ENCODE measurements at regions not wholly inside any gene's neighbourhood (a gene's known extent, or its start where the extent isn't known, plus 50 kb on each side); places are given as distances from the start of the nearest gene placed in this dataset.

DNA sequence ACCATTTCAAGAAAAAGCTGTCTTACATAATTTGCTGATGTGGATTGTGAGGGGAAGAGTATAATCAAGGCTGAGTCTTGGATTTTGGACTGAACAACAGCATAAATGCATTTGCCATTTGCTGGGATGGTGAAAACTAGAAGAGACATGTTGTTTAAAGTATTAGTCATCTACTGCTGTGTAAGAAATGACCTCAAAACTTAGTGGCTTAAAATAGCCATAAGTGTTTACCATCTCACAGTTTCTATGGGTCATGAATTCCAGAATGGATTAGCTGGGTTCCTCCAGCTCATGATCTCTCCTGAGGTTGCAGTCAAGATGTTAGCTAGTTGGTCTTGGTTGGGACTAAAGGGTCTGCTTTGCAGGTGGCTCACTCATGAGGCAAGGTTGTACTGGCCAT is 66.2 kb downstream of the SCN11A start:
- Histone ChIP-seq H3K9ac (ENCODE audit: low read depth in 1 of 2, low read length in 2 of 2) (no peak overlapping the region), H3K4me1 (ENCODE audit: control insufficient read depth in 4 of 4, insufficient read depth in 4 of 4, low read length in 3 of 4) (no peaks in the 10 kb centered on the region), H3K9me3 (ENCODE audit: control insufficient read depth in 4 of 4, low read length in 3 of 4) (no peaks in the 10 kb centered on the region), H3K27ac (ENCODE audit: low read depth in 1 of 2, low read length in 2 of 2) (no peak overlapping the region), H3K4me3 (ENCODE audit: low read depth in 1 of 3, low read length in 3 of 3) (no peak overlapping the region), H3K27me3 (ENCODE audit: control insufficient read depth in 4 of 4, insufficient read depth in 4 of 4, low read length in 3 of 4) (peaks cover 0 to 3% (median 0%) of the 10 kb centered on the region in 4 donors), H3K36me3 (ENCODE audit: control insufficient read depth in 4 of 4, insufficient read depth in 3 of 4, low read depth in 1 of 4, low read length in 3 of 4) (no peaks in the 10 kb centered on the region)
- TF ChIP-seq, protein P1, sequence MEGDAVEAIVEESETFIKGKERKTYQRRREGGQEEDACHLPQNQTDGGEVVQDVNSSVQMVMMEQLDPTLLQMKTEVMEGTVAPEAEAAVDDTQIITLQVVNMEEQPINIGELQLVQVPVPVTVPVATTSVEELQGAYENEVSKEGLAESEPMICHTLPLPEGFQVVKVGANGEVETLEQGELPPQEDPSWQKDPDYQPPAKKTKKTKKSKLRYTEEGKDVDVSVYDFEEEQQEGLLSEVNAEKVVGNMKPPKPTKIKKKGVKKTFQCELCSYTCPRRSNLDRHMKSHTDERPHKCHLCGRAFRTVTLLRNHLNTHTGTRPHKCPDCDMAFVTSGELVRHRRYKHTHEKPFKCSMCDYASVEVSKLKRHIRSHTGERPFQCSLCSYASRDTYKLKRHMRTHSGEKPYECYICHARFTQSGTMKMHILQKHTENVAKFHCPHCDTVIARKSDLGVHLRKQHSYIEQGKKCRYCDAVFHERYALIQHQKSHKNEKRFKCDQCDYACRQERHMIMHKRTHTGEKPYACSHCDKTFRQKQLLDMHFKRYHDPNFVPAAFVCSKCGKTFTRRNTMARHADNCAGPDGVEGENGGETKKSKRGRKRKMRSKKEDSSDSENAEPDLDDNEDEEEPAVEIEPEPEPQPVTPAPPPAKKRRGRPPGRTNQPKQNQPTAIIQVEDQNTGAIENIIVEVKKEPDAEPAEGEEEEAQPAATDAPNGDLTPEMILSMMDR (IDR thresholded peaks at IDR 0.05; ENCODE audit: low read depth, low read length, missing input control), result no peak
- TF ChIP-seq RXRA (IDR thresholded peaks at IDR 0.05), result no peak
- TF ChIP-seq HNF4G (IDR thresholded peaks at IDR 0.05), result no peak
- no peak for TF ChIP-seq MAX (IDR thresholded peaks at IDR 0.05)
- TF ChIP-seq FOXA2 (IDR thresholded peaks at IDR 0.05), result no peak
- no peak for DNase-seq (ENCODE audit: low spot score)

DNA sequence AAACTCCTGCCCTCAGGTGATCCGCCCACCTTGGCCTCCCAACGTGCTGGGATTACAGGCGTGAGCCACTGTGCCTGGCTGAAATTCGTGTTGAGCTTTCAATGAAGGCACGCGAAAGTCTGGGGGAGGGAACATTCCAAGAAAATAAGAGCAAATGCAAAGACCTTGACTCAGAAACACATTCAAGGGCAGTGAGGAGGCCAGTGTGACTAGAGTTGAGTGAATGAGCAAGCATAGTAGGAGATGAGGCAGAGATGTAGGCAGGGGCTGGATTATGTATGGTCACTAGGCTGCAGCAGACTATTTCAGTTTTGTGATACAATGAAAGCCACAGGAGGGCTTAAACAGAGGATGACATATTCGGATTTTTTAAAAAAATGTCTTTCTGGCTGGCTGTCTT is 67.0 kb downstream of the SCN11A start:
- Histone ChIP-seq H3K4me1 (ENCODE audit: control insufficient read depth in 4 of 4, insufficient read depth in 4 of 4, low read length in 3 of 4) (no peaks in the 10 kb centered on the region), H3K9ac (ENCODE audit: low read depth in 1 of 2, low read length in 2 of 2) (no peak overlapping the region), H3K9me3 (ENCODE audit: control insufficient read depth in 4 of 4, low read length in 3 of 4) (no peaks in the 10 kb centered on the region), H3K27me3 (ENCODE audit: control insufficient read depth in 4 of 4, insufficient read depth in 4 of 4, low read length in 3 of 4) (peaks cover 0 to 3% (median 0%) of the 10 kb centered on the region in 4 donors), H3K36me3 (ENCODE audit: control insufficient read depth in 4 of 4, insufficient read depth in 3 of 4, low read depth in 1 of 4, low read length in 3 of 4) (no peaks in the 10 kb centered on the region), H3K27ac (ENCODE audit: low read depth in 1 of 2, low read length in 2 of 2) (no peak overlapping the region), H3K4me3 (ENCODE audit: low read depth in 1 of 3, low read length in 3 of 3) (no peak overlapping the region)
- TF ChIP-seq HNF4G (IDR thresholded peaks at IDR 0.05) (no peak), MAX (IDR thresholded peaks at IDR 0.05) (no peak), NR2F2 (IDR thresholded peaks at IDR 0.05) (no peak), YY1 (IDR thresholded peaks at IDR 0.05) (no peak), FOXA2 (IDR thresholded peaks at IDR 0.05) (no peak), RXRA (IDR thresholded peaks at IDR 0.05) (no peak), RAD21 (IDR thresholded peaks at IDR 0.05) (no peak), JUND (IDR thresholded peaks at IDR 0.05) (no peak)
- TF ChIP-seq, protein P2, sequence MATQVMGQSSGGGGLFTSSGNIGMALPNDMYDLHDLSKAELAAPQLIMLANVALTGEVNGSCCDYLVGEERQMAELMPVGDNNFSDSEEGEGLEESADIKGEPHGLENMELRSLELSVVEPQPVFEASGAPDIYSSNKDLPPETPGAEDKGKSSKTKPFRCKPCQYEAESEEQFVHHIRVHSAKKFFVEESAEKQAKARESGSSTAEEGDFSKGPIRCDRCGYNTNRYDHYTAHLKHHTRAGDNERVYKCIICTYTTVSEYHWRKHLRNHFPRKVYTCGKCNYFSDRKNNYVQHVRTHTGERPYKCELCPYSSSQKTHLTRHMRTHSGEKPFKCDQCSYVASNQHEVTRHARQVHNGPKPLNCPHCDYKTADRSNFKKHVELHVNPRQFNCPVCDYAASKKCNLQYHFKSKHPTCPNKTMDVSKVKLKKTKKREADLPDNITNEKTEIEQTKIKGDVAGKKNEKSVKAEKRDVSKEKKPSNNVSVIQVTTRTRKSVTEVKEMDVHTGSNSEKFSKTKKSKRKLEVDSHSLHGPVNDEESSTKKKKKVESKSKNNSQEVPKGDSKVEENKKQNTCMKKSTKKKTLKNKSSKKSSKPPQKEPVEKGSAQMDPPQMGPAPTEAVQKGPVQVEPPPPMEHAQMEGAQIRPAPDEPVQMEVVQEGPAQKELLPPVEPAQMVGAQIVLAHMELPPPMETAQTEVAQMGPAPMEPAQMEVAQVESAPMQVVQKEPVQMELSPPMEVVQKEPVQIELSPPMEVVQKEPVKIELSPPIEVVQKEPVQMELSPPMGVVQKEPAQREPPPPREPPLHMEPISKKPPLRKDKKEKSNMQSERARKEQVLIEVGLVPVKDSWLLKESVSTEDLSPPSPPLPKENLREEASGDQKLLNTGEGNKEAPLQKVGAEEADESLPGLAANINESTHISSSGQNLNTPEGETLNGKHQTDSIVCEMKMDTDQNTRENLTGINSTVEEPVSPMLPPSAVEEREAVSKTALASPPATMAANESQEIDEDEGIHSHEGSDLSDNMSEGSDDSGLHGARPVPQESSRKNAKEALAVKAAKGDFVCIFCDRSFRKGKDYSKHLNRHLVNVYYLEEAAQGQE (IDR thresholded peaks at IDR 0.05), result no peak
- WGBS, result 86% methylated on average over 7 of the region's 7 CpGs
- DNase-seq (ENCODE audit: low spot score), result no peak

DNA sequence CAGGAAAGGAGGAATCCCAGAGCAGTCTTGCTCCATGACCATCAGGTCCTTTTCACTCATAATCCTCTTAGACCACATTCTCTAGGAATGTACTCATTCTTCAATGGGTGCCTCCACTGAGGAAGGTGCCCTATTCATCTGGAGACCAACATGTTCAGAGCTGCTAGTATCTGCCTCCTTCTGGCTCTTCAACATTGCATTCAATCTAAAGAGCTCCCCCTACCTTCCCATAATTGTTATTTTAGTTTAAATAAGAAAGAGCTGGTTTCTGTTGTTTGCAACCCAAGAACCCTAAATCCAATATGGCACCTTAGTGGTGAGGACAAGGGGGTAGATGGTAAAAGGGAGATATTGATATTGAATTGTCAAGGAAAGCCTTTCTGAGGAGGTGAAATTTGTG is 67.6 kb downstream of the SCN11A start:
- Histone ChIP-seq H3K4me3 (ENCODE audit: low read depth in 1 of 3, low read length in 3 of 3) (no peak overlapping the region), H3K36me3 (ENCODE audit: control insufficient read depth in 4 of 4, insufficient read depth in 3 of 4, low read depth in 1 of 4, low read length in 3 of 4) (no peaks in the 10 kb centered on the region), H3K4me1 (ENCODE audit: control insufficient read depth in 4 of 4, insufficient read depth in 4 of 4, low read length in 3 of 4) (no peaks in the 10 kb centered on the region), H3K9ac (ENCODE audit: low read depth in 1 of 2, low read length in 2 of 2) (no peak overlapping the region), H3K9me3 (ENCODE audit: control insufficient read depth in 4 of 4, low read length in 3 of 4) (no peaks in the 10 kb centered on the region), H3K27ac (ENCODE audit: low read depth in 1 of 2, low read length in 2 of 2) (no peak overlapping the region), H3K27me3 (ENCODE audit: control insufficient read depth in 4 of 4, insufficient read depth in 4 of 4, low read length in 3 of 4) (peaks cover 0 to 3% (median 0%) of the 10 kb centered on the region in 4 donors)
- DNase-seq (ENCODE audit: low spot score), result no peak
- no peak for TF ChIP-seq FOXA2 (IDR thresholded peaks at IDR 0.05)
